B cell (primary cell): ENCODE measurements at regions not wholly inside any gene's neighbourhood (a gene's known extent, or its start where the extent isn't known, plus 50 kb on each side); places are given as distances from the start of the nearest gene placed in this dataset.

Experiments used
- ATAC-seq: fragments of 200-7000 bp; cut with Tn5 transposase; one replicate; pipeline ENCODE4 v1.10.0; 2021; ENCODE audit warnings: low read depth, mild to moderate bottlenecking, moderate number of reproducible peaks, moderate library complexity
- CTCF ChIA-PET: fragments of 350-600 bp; sonication (Branson Sonifier 250); formaldehyde crosslinking; loops from one replicate; lab custom pipeline; 2021; ENCODE audit warnings: antibody characterized with exemption, inconsistent platforms; lab: Charles Lee
- POLR2A ChIA-PET: fragments of 350-600 bp; sonication (Branson Sonifier 250); formaldehyde crosslinking; loops from one replicate; lab custom pipeline; 2021; ENCODE audit warnings: antibody characterized with exemption; lab: Charles Lee
- DNase-seq: peaks from one replicate; pipeline ENCODE4 v3.0.0; 2013
- H2AFZ ChIP-seq: 2 replicates; pipeline ENCODE4 v1.6.1; 2012; ENCODE audit warnings: mild to moderate bottlenecking, low read depth, low read length; ENCODE audit not compliant: insufficient read depth, poor library complexity, severe bottlenecking
- H3K27ac ChIP-seq, 2 donors: 1 replicate in 1 of 2; 2 replicates in 1 of 2; pipeline ENCODE4 v1.5.1; 2012 to 2013; ENCODE audit warnings: low read length in 2 of 2, mild to moderate bottlenecking in 2 of 2, moderate library complexity in 1 of 2
- H3K27me3 ChIP-seq, 4 experiments: fragments of 200-600 bp in 1 of 4; sonication (generic) in 1 of 4; replicated peaks in 1 of 4; 1 replicate in 2 of 4; 2 replicates in 2 of 4; pipeline versions ENCODE4 v1.6.1 to v1.7.0; 2013 to 2016; ENCODE audit warnings: low read length in 3 of 4, mild to moderate bottlenecking in 2 of 4, mixed read lengths in 1 of 4, moderate library complexity in 1 of 4; ENCODE audit not compliant: insufficient read depth in 4 of 4, control insufficient read depth in 3 of 4; ENCODE audit errors: control extremely low read depth in 1 of 4
- H3K36me3 ChIP-seq, 2 experiments: replicated peaks in 1 of 2; 1 replicate in 1 of 2; 2 replicates in 1 of 2; pipeline versions ENCODE4 v1.6.1 to v1.7.1; 2013; ENCODE audit warnings: low read length in 1 of 2; ENCODE audit not compliant: insufficient read depth in 2 of 2, control insufficient read depth in 1 of 2; ENCODE audit errors: control extremely low read depth in 1 of 2, extremely low read depth in 1 of 2
- H3K4me1 ChIP-seq, 2 donors: fragments of 200-600 bp in 1 of 2; sonication (generic) in 1 of 2; 1 replicate in 1 of 2; 2 replicates in 1 of 2; pipeline versions ENCODE4 v1.5.1 to v1.6.1; 2013 to 2017; ENCODE audit warnings: low read length in 2 of 2; ENCODE audit not compliant: control insufficient read depth in 2 of 2, insufficient read depth in 2 of 2
- H3K4me2 ChIP-seq: replicated peaks from 2 replicates; pipeline ENCODE3; 2012; ENCODE audit warnings: mild to moderate bottlenecking, low read depth, low read length; ENCODE audit not compliant: poor library complexity, severe bottlenecking
- H3K4me3 ChIP-seq, 5 experiments: fragments of 200-600 bp in 1 of 5; sonication (generic) in 1 of 5; 1 replicate in 3 of 5; 2 replicates in 2 of 5; pipeline versions ENCODE4 v1.5.1 to v1.7.0; 2011 to 2016; ENCODE audit warnings: low read length in 4 of 5, mild to moderate bottlenecking in 4 of 5, low read depth in 2 of 5, control low read depth in 1 of 5, moderate library complexity in 1 of 5; ENCODE audit not compliant: insufficient read depth in 1 of 5; ENCODE audit errors: control extremely low read depth in 1 of 5, extremely low read depth in 1 of 5
- H3K79me2 ChIP-seq: fragments of 200-600 bp; sonication (generic); one replicate; pipeline ENCODE4 v1.6.0; 2016; ENCODE audit warnings: low read length; ENCODE audit not compliant: control insufficient read depth, insufficient read depth
- H3K9ac ChIP-seq: fragments of 200-600 bp; sonication (generic); 2 replicates; pipeline ENCODE4 v1.6.1; 2017; ENCODE audit warnings: mild to moderate bottlenecking, low read length, moderate library complexity
- H3K9me3 ChIP-seq, 3 donors: one replicate each; pipeline versions ENCODE4 v1.6.1 to v1.7.1; 2013; ENCODE audit warnings: low read length in 2 of 3; ENCODE audit not compliant: control insufficient read depth in 2 of 3, insufficient read depth in 1 of 3; ENCODE audit errors: control extremely low read depth in 1 of 3
- H4K20me1 ChIP-seq: 2 replicates; pipeline ENCODE4 v1.6.0; 2012; ENCODE audit warnings: mild to moderate bottlenecking, low read length; ENCODE audit not compliant: insufficient read depth, control insufficient read depth, poor library complexity, severe bottlenecking
- H3K27ac Mint-ChIP-seq: one replicate; pipeline ENCODE4 v1.8.0; 2021; ENCODE audit warnings: mixed read lengths
- H3K27me3 Mint-ChIP-seq: one replicate; pipeline ENCODE4 v1.8.0; 2021; ENCODE audit warnings: mixed read lengths
- H3K4me1 Mint-ChIP-seq: one replicate; pipeline ENCODE4 v1.8.0; 2021; ENCODE audit warnings: mixed read lengths
- H3K4me3 Mint-ChIP-seq: one replicate; pipeline ENCODE4 v1.8.0; 2021; ENCODE audit warnings: mixed read lengths
- H3K9me3 Mint-ChIP-seq: one replicate; pipeline ENCODE4 v1.8.0; 2022; ENCODE audit warnings: mixed read lengths; ENCODE audit not compliant: insufficient read depth
- CTCF ChIP-seq: fragments of 200-600 bp; IDR thresholded peaks from one replicate; pipeline ENCODE4 v1.8.0; 2022; ENCODE audit warnings: antibody characterized with exemption, mild to moderate bottlenecking
- EZH2 ChIP-seq: IDR thresholded peaks from 2 replicates; pipeline ENCODE4 v1.6.1; 2012; ENCODE audit warnings: borderline replicate concordance, low read depth, mild to moderate bottlenecking, moderate library complexity, low read length; ENCODE audit not compliant: insufficient read depth, poor library complexity, severe bottlenecking
- WGBS: methylation state at CpG from one replicate; pipeline ENCODE4 v1.1.5; 2013; ENCODE audit warnings: missing lambda C conversion rate; ENCODE audit not compliant: insufficient coverage; 5-methylcytosine and 5-hydroxymethylcytosine counted together
- intact Hi-C: fragments of 100-400 bp; cut with micrococcal nuclease; formaldehyde crosslinking; loops from one replicate; pipeline ENCODE4 v1.10.0; 2022

- no peaks in the 10 kb centered on the region for H3K9me3 Mint-ChIP-seq
- 82% methylated on average over 5 of the region's 5 CpGs for WGBS
- TF ChIP-seq EZH2 (no peak), CTCF (no peak)
- Histone ChIP-seq H3K9ac (no peak overlapping the region), H3K27ac (no peak overlapping the region), H3K4me2 (no peak overlapping the region), H2AFZ (no peak overlapping the region), H3K4me3 (no peak overlapping the region), H3K9me3 (no peaks in the 10 kb centered on the region), H3K4me1 (peaks cover 12 to 13% of the 10 kb centered on the region in 2 donors), H3K27me3 (no peaks in the 10 kb centered on the region), H3K79me2 (no peaks in the 10 kb centered on the region), H3K36me3 (no peaks in the 10 kb centered on the region), H4K20me1 (no peaks in the 10 kb centered on the region)
- H3K4me1 Mint-ChIP-seq = peaks cover 33% of the 10 kb centered on the region
- DNase-seq = no peak
- intact Hi-C loops = loop anchor here (2.0 to 10.0 kb wide), 2 partner anchors 227 to 431 kb away; partner anchors contain the start of gene ARL15
- H3K27me3 Mint-ChIP-seq = no peaks in the 10 kb centered on the region
- POLR2A ChIA-PET = no interaction called here
- no peak for ATAC-seq
- H3K4me3 Mint-ChIP-seq = no peak overlapping the region
- CTCF ChIA-PET = interaction anchor here (2.1 kb wide), 1 partner anchor 134 kb away, joined by 7 read pairs; no protein-coding TSS in a partner anchor
- H3K27ac Mint-ChIP-seq = no peak overlapping the region
These were observed 228.0 kb downstream of the SNX18 start for GRCh38 chr5:54745599-54745998.

- no peaks in the 10 kb centered on the region for H4K20me1 ChIP-seq
- H3K27ac ChIP-seq = no peak overlapping the region
- no peak overlapping the region for H3K4me3 ChIP-seq
- H3K4me3 Mint-ChIP-seq = peak overlapping the region; percentile 68
- H3K4me1 Mint-ChIP-seq = peaks cover 42% of the 10 kb centered on the region
- no peak overlapping the region for H3K9ac ChIP-seq
- H3K27me3 ChIP-seq = peaks cover 0 to 2% (median 0%) of the 10 kb centered on the region in 4 experiments
- TF ChIP-seq CTCF = no peak
- no peak for TF ChIP-seq EZH2
- peak overlapping the region; percentile 40 for H3K4me2 ChIP-seq
- WGBS = 21% methylated on average over 4 of the region's 8 CpGs
- intact Hi-C loops = loop anchor here (1.0 to 10.0 kb wide), 5 partner anchors 9 to 429 kb away; partner anchors contain the start of gene ARL15
- DNase-seq (peak; percentile 51), ATAC-seq (peak; percentile 81)
- no peaks in the 10 kb centered on the region for H3K9me3 ChIP-seq
- no peaks in the 10 kb centered on the region for H3K79me2 ChIP-seq
- ChIA-PET POLR2A (interaction anchor here (0.6 kb wide), 1 partner anchor 471 kb away, joined by 3 read pairs; no protein-coding TSS in a partner anchor), CTCF (interaction anchor here (0.7 to 2.1 kb wide), 8 partner anchors 8 to 228 kb away, joined by 3 to 7 read pairs (median 4); no protein-coding TSS in a partner anchor)
- H2AFZ ChIP-seq = no peak overlapping the region
- H3K27ac Mint-ChIP-seq = peak overlapping the region; percentile 75
- no peaks in the 10 kb centered on the region for H3K27me3 Mint-ChIP-seq
- peaks cover 20 to 26% of the 10 kb centered on the region in 2 donors for H3K4me1 ChIP-seq
- no peaks in the 10 kb centered on the region for H3K9me3 Mint-ChIP-seq
- no peaks in the 10 kb centered on the region for H3K36me3 ChIP-seq
These were observed 226.6 kb downstream of the SNX18 start for GRCh38 chr5:54743997-54744788.
